PC-9 (cell line): ENCODE measurements at regions not wholly inside any gene's neighbourhood (a gene's known extent, or its start where the extent isn't known, plus 50 kb on each side); places are given as distances from the start of the nearest gene placed in this dataset.

Experiments
- BruUV-seq: library from RNA; stranded (reverse); fragments of 400-500 nt; replicated peaks from 2 replicates; lab custom pipeline; 2021; lab: Mats Ljungman, UMichigan
- CTCF ChIA-PET: fragments of 300-600 bp; sonication (Branson Sonifier 250); formaldehyde crosslinking; loops from one replicate; lab custom pipeline; 2022; ENCODE audit warnings: antibody characterized with exemption; lab: Charles Lee
- POLR2A ChIA-PET: fragments of 300-600 bp; sonication (Branson Sonifier 250); formaldehyde crosslinking; loops from one replicate; lab custom pipeline; 2022; ENCODE audit warnings: antibody characterized with exemption; ENCODE audit not compliant: unreplicated experiment; lab: Charles Lee
- DNase-seq, 2 experiments: peaks; one replicate each; pipeline versions ENCODE4 v3.0.0 to v3.0.0-alpha.2; 2015 to 2022; ENCODE audit warnings: mixed read lengths in 1 of 2
- H2AFZ ChIP-seq: fragments of 200-600 bp; sonication (generic); 2 replicates; pipeline ENCODE4 v1.8.1; 2017; ENCODE audit warnings: antibody characterized with exemption
- H3F3A ChIP-seq: fragments of 200-600 bp; sonication (generic); 2 replicates; pipeline ENCODE4 v1.8.1; 2017; ENCODE audit warnings: antibody characterized with exemption, mild to moderate bottlenecking, low read depth; ENCODE audit not compliant: insufficient read depth
- H3K27ac ChIP-seq: fragments of 200-600 bp; sonication (generic); 2 replicates; pipeline ENCODE4 v1.6.1; 2016; ENCODE audit warnings: mixed run types
- H3K27me3 ChIP-seq: fragments of 200-600 bp; sonication (generic); 2 replicates; pipeline ENCODE4 v1.6.1; 2016; ENCODE audit warnings: low read depth, mixed run types; ENCODE audit not compliant: insufficient read depth
- H3K36me3 ChIP-seq: fragments of 200-600 bp; sonication (generic); 2 replicates; pipeline ENCODE4 v1.6.1; 2016; ENCODE audit warnings: low read depth, mixed run types
- H3K4me1 ChIP-seq: fragments of 200-600 bp; sonication (generic); replicated peaks from 2 replicates; pipeline ENCODE4 v1.6.1; 2016; ENCODE audit warnings: mixed run types; ENCODE audit not compliant: insufficient read depth
- H3K4me2 ChIP-seq: fragments of 200-600 bp; sonication (generic); 2 replicates; pipeline ENCODE4 v1.6.1; 2017; ENCODE audit warnings: mixed run types
- H3K4me3 ChIP-seq: fragments of 200-600 bp; sonication (generic); 2 replicates; pipeline ENCODE4 v1.6.1; 2016; ENCODE audit warnings: mixed run types
- H3K79me2 ChIP-seq: fragments of 200-600 bp; sonication (generic); 2 replicates; pipeline ENCODE4 v1.6.1; 2017; ENCODE audit warnings: low read depth, mixed run types
- H3K9me2 ChIP-seq: fragments of 200-600 bp; sonication (generic); 2 replicates; pipeline ENCODE4 v1.8.1; 2017; ENCODE audit warnings: mild to moderate bottlenecking; ENCODE audit not compliant: insufficient read depth
- H3K9me3 ChIP-seq: fragments of 200-600 bp; sonication (generic); 2 replicates; pipeline ENCODE4 v1.8.1; 2016; ENCODE audit warnings: low read depth; ENCODE audit not compliant: insufficient read depth
- H4K20me1 ChIP-seq: fragments of 200-600 bp; sonication (generic); 2 replicates; pipeline ENCODE4 v1.8.1; 2017; ENCODE audit not compliant: insufficient read depth
- EZH2 ChIP-seq: fragments of 200-600 bp; sonication (generic); IDR thresholded peaks from 2 replicates; pipeline ENCODE4 v1.8.0; 2017; ENCODE audit warnings: antibody characterized with exemption, low read depth
- intact Hi-C: fragments of 100-400 bp; cut with micrococcal nuclease; formaldehyde crosslinking; loops from one replicate; pipeline ENCODE4 v1.10.0; 2022; ENCODE audit not compliant: unreplicated experiment
- TF ChIP-seq, protein P1 (sequence below): fragments of 200-600 bp; sonication (generic); conservative IDR thresholded peaks from 2 replicates; pipeline ENCODE4 v1.6.1; 2017; ENCODE audit warnings: mixed run types, antibody characterized with exemption, mild to moderate bottlenecking, moderate library complexity

DNA sequence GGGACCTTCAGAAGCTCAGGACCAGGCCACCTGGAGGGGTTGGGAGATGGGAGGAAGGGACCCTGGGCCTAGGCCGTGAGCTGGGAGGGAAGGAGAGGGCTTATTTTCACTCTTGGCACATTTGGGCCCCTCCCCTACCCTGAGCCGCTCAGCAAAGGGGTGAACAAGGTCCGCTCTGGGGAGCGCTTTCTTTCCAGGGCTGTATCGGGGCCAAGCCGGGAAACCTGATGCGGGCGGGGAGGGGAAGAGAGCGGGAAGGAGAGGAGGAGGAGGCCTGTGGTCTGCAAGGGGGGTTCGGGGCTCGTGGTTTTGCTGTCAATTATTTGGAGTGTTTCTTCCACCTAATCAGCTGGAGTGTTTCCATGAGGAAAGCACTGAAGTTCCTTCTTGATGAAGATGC is 62.7 kb upstream of the RXRA start:
- H3K9me2 ChIP-seq: no peaks in the 10 kb centered on the region
- H3K27me3 ChIP-seq: peaks cover 63% of the 10 kb centered on the region
- ChIA-PET CTCF (no interaction called here), POLR2A (no interaction called here)
- no peak overlapping the region for H3K27ac ChIP-seq
- H3K79me2 ChIP-seq: no peaks in the 10 kb centered on the region
- H3K4me3 ChIP-seq: no peak overlapping the region
- H3F3A ChIP-seq: no peaks in the 10 kb centered on the region
- intact Hi-C loops: no loop called here
- no peaks in the 10 kb centered on the region for H3K9me3 ChIP-seq
- no TSS peak for BruUV-seq
- TF ChIP-seq EZH2: no peak
- TF ChIP-seq, protein P1, sequence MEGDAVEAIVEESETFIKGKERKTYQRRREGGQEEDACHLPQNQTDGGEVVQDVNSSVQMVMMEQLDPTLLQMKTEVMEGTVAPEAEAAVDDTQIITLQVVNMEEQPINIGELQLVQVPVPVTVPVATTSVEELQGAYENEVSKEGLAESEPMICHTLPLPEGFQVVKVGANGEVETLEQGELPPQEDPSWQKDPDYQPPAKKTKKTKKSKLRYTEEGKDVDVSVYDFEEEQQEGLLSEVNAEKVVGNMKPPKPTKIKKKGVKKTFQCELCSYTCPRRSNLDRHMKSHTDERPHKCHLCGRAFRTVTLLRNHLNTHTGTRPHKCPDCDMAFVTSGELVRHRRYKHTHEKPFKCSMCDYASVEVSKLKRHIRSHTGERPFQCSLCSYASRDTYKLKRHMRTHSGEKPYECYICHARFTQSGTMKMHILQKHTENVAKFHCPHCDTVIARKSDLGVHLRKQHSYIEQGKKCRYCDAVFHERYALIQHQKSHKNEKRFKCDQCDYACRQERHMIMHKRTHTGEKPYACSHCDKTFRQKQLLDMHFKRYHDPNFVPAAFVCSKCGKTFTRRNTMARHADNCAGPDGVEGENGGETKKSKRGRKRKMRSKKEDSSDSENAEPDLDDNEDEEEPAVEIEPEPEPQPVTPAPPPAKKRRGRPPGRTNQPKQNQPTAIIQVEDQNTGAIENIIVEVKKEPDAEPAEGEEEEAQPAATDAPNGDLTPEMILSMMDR: no peak
- H3K36me3 ChIP-seq: no peaks in the 10 kb centered on the region
- H2AFZ ChIP-seq: no peak overlapping the region
- no peaks in the 10 kb centered on the region for H3K4me1 ChIP-seq
- no peak overlapping the region for H3K4me2 ChIP-seq
- DNase-seq: no peak
- no peaks in the 10 kb centered on the region for H4K20me1 ChIP-seq

DNA sequence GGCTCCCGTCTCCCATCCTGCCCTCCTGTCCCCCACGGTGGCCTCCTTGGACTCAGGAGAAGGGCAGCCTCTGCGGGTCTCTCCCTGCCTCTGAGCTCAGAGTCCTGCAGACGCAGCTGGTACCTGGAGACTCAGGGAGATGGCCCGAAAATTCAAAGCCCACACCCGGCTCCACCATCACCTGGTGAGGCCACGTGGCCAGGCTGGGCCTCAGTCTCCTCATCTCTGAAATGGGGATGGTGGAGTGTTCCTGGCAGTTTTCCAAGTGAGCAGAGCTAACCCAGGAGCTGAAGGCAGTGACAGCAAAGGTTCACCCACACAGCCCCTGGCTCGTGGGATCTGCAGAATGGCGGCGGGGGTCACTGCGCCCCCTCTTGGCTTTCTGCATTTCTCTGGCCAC is 62.1 kb upstream of the RXRA start:
- Histone ChIP-seq H3K9me2 (no peaks in the 10 kb centered on the region), H3K27ac (no peak overlapping the region), H4K20me1 (no peaks in the 10 kb centered on the region), H3K9me3 (no peaks in the 10 kb centered on the region), H3F3A (no peaks in the 10 kb centered on the region), H3K4me1 (no peaks in the 10 kb centered on the region), H3K79me2 (no peaks in the 10 kb centered on the region), H3K4me2 (no peak overlapping the region), H3K27me3 (peaks cover 63% of the 10 kb centered on the region), H2AFZ (no peak overlapping the region), H3K4me3 (no peak overlapping the region), H3K36me3 (no peaks in the 10 kb centered on the region)
- TF ChIP-seq, protein P1: no peak
- TF ChIP-seq EZH2: no peak
- ChIA-PET CTCF (no interaction called here), POLR2A (no interaction called here)
- no peak for DNase-seq
- intact Hi-C loops: no loop called here
- BruUV-seq: no TSS peak

DNA sequence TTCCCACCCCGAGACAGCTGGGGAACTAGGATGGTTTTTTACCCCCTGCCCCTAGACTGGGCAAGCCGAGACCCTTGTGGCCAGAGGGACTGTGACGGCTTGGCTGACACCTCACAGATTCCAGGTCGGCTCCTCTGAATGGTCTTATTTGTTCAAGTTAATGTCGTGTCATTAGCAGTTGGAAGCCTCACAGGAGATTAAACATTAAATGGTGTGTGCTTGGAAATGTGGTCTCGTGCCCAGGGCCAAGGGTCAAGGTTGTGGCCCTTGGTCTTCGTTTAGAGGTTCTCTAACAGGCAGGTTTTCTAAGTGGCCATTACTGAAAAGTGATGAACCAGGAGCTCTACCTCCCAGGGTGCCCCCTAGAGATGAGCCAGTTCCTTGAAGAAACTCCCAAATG is 61.2 kb upstream of the RXRA start:
- Histone ChIP-seq H3K27me3 (peaks cover 73% of the 10 kb centered on the region), H4K20me1 (no peaks in the 10 kb centered on the region)
- CTCF ChIA-PET: no interaction called here

More for the DNA sequence above, 61.2 kb upstream of the RXRA start:
- Histone ChIP-seq H3K27ac (no peak overlapping the region), H3K9me3 (no peaks in the 10 kb centered on the region), H2AFZ (no peak overlapping the region), H3K36me3 (no peaks in the 10 kb centered on the region), H3F3A (no peaks in the 10 kb centered on the region), H3K4me3 (no peak overlapping the region), H3K9me2 (no peaks in the 10 kb centered on the region), H3K4me1 (no peaks in the 10 kb centered on the region), H3K4me2 (no peak overlapping the region), H3K79me2 (no peaks in the 10 kb centered on the region)
- TF ChIP-seq EZH2: no peak
- TF ChIP-seq, protein P1: no peak
- intact Hi-C loops: no loop called here
- POLR2A ChIA-PET: no interaction called here
- no peak for DNase-seq
- BruUV-seq: no TSS peak
